T-cell (primary cell): ENCODE measurements at regions not wholly inside any gene's neighbourhood (a gene's known extent, or its start where the extent isn't known, plus 50 kb on each side); places are given as distances from the start of the nearest gene placed in this dataset.
A peak's percentile ranks its signal among the peaks of the same experiment; 100 is the strongest.

Experiments
- ATAC-seq, 4 experiments: fragments of 200-7000 bp in 3 of 4; fragments of 150-1000 bp in 1 of 4; cut with Tn5 transposase; replicated peaks in 1 of 4; 1 replicate in 3 of 4; 2 replicates in 1 of 4; pipeline ENCODE4 v1.10.0; 2021; ENCODE audit warnings: moderate library complexity in 3 of 4, mild to moderate bottlenecking in 2 of 4, moderate number of reproducible peaks in 1 of 4
- CTCF ChIA-PET, 2 donors: fragments of 300-600 bp; sonication (Branson Sonifier 250); formaldehyde crosslinking; loops; one replicate each; lab custom pipeline; 2022; ENCODE audit warnings: antibody characterized with exemption in 2 of 2; lab: Charles Lee
- POLR2A ChIA-PET, 2 donors: fragments of 300-600 bp; sonication (Branson Sonifier 250); formaldehyde crosslinking; loops; one replicate each; lab custom pipeline; 2022; ENCODE audit warnings: antibody characterized with exemption in 2 of 2; lab: Charles Lee
- DNase-seq, 35 experiments: peaks; one replicate each; pipeline versions ENCODE4 v3.0.0 to v3.0.0-alpha.2; 2013 to 2023
- H3K27ac ChIP-seq: one replicate; pipeline ENCODE4 v1.5.1; 2013; ENCODE audit warnings: low read length
- H3K27me3 ChIP-seq, 2 experiments: replicated peaks in 1 of 2; 1 replicate in 1 of 2; 2 replicates in 1 of 2; pipeline versions ENCODE4 v1.6.1 to v1.7.0; 2013; ENCODE audit warnings: low read length in 1 of 2, mixed read lengths in 1 of 2; ENCODE audit not compliant: control insufficient read depth in 2 of 2, insufficient read depth in 2 of 2; ENCODE audit errors: extremely low read depth in 1 of 2
- H3K36me3 ChIP-seq, 2 donors: 1 replicate in 1 of 2; 2 replicates in 1 of 2; pipeline versions ENCODE4 v1.6.1 to v1.7.0; 2013; ENCODE audit warnings: low read length in 1 of 2; ENCODE audit not compliant: control insufficient read depth in 2 of 2, insufficient read depth in 1 of 2; ENCODE audit errors: extremely low read depth in 1 of 2
- H3K4me1 ChIP-seq, 2 experiments: 1 replicate in 1 of 2; 2 replicates in 1 of 2; pipeline versions ENCODE4 v1.6.1 to v1.7.0; 2013; ENCODE audit warnings: low read length in 2 of 2, mixed read lengths in 1 of 2; ENCODE audit not compliant: insufficient read depth in 2 of 2, control insufficient read depth in 1 of 2; ENCODE audit errors: extremely low read depth in 1 of 2
- H3K4me3 ChIP-seq, 2 donors: 1 replicate in 1 of 2; 2 replicates in 1 of 2; pipeline versions ENCODE4 v1.5.1 to v1.7.0; 2013; ENCODE audit warnings: mild to moderate bottlenecking in 2 of 2, low read length in 1 of 2, moderate library complexity in 1 of 2; ENCODE audit not compliant: control insufficient read depth in 1 of 2; ENCODE audit errors: extremely low read depth in 1 of 2
- H3K9me3 ChIP-seq: 2 replicates; pipeline ENCODE4 v1.7.0; 2013
- H3K27ac Mint-ChIP-seq, 2 donors: one replicate each; pipeline ENCODE4 v1.8.0; 2020 to 2021; ENCODE audit warnings: mild to moderate bottlenecking in 2 of 2, mixed read lengths in 2 of 2
- H3K27me3 Mint-ChIP-seq, 2 donors: one replicate each; pipeline ENCODE4 v1.8.0; 2021 to 2022; ENCODE audit warnings: mixed read lengths in 2 of 2
- H3K36me3 Mint-ChIP-seq: one replicate; pipeline ENCODE4 v1.8.0; 2021; ENCODE audit warnings: mixed read lengths
- H3K4me1 Mint-ChIP-seq, 3 donors: one replicate each; pipeline ENCODE4 v1.8.0; 2020 to 2022; ENCODE audit warnings: mixed read lengths in 3 of 3, mild to moderate bottlenecking in 1 of 3
- H3K4me3 Mint-ChIP-seq, 3 donors: one replicate each; pipeline ENCODE4 v1.8.0; 2020 to 2022; ENCODE audit warnings: mild to moderate bottlenecking in 3 of 3, mixed read lengths in 3 of 3, moderate library complexity in 3 of 3
- H3K9me3 Mint-ChIP-seq, 3 donors: one replicate each; pipeline ENCODE4 v1.8.0; 2020 to 2022; ENCODE audit warnings: mixed read lengths in 3 of 3
- WGBS: methylation state at CpG from one replicate; pipeline ENCODE4 v1.1.5; 2013; ENCODE audit warnings: missing lambda C conversion rate; ENCODE audit not compliant: insufficient coverage; 5-methylcytosine and 5-hydroxymethylcytosine counted together

GRCh38 chr12:89895101-89895500 lies 186.5 kb upstream of the ATP2B1 start:
- Mint-ChIP-seq H3K9me3 (peaks cover 0 to 4% (median 4%) of the 10 kb centered on the region in 3 donors), H3K4me3 (no peak overlapping the region), H3K36me3 (no peaks in the 10 kb centered on the region), H3K27me3 (no peaks in the 10 kb centered on the region), H3K27ac (no peak overlapping the region), H3K4me1 (peaks cover 26 to 36% (median 35%) of the 10 kb centered on the region in 3 donors)
- H3K4me3 ChIP-seq = no peak overlapping the region
- no peak for ATAC-seq
- POLR2A ChIA-PET = interaction anchor here (0.5 to 1.2 kb wide), 7 partner anchors 12 to 113 kb away, joined by 3 to 10 read pairs (median 5); no protein-coding TSS in a partner anchor
- H3K4me1 ChIP-seq = peaks cover 0 to 11% of the 10 kb centered on the region in 2 experiments
- 100% methylated on average over 4 of the region's 5 CpGs for WGBS
- no peaks in the 10 kb centered on the region for H3K9me3 ChIP-seq
- CTCF ChIA-PET = interaction anchor here in 1 of 2 donors (0.9 kb wide), 1 partner anchor 53 kb away, joined by 3 read pairs; no protein-coding TSS in a partner anchor
- H3K36me3 ChIP-seq = no peaks in the 10 kb centered on the region
- H3K27ac ChIP-seq = no peak overlapping the region
- no peak for DNase-seq
- no peaks in the 10 kb centered on the region for H3K27me3 ChIP-seq

- no peaks in the 10 kb centered on the region for H3K36me3 ChIP-seq
- H3K4me1 ChIP-seq = peaks cover 0 to 11% of the 10 kb centered on the region in 2 experiments
- H3K27ac ChIP-seq = no peak overlapping the region
- Mint-ChIP-seq H3K36me3 (no peaks in the 10 kb centered on the region), H3K27ac (peak overlapping the region; percentile 11 to 36), H3K4me1 (peaks cover 26 to 36% (median 35%) of the 10 kb centered on the region in 3 donors), H3K27me3 (no peaks in the 10 kb centered on the region), H3K9me3 (peaks cover 0 to 4% (median 4%) of the 10 kb centered on the region in 3 donors), H3K4me3 (no peak overlapping the region)
- POLR2A ChIA-PET = interaction anchor here (0.5 to 1.2 kb wide), 6 partner anchors 12 to 222 kb away, joined by 3 to 10 read pairs (median 3); no protein-coding TSS in a partner anchor
- no peaks in the 10 kb centered on the region for H3K27me3 ChIP-seq
- no peak overlapping the region for H3K4me3 ChIP-seq
- 100% methylated on average over 1 of the region's 1 CpG for WGBS
- CTCF ChIA-PET = interaction anchor here in 1 of 2 donors (1.0 kb wide), 1 partner anchor 9 kb away, joined by 3 read pairs; no protein-coding TSS in a partner anchor
- DNase-seq (no peak), ATAC-seq (no peak)
- H3K9me3 ChIP-seq = no peaks in the 10 kb centered on the region
Observed at GRCh38 chr12:89893972-89894706, 185.5 kb upstream of the ATP2B1 start.

- H3K27me3 ChIP-seq = no peaks in the 10 kb centered on the region
- ChIA-PET POLR2A (no interaction called here), CTCF (no interaction called here)
- no peak overlapping the region for H3K4me3 Mint-ChIP-seq
- no peak for ATAC-seq
- H3K4me1 Mint-ChIP-seq = peaks cover 25 to 35% (median 35%) of the 10 kb centered on the region in 3 donors
- H3K27ac Mint-ChIP-seq = peak overlapping the region in 1 of 2 donors; percentile 49
- H3K27ac ChIP-seq = no peak overlapping the region
- H3K9me3 ChIP-seq = no peaks in the 10 kb centered on the region
- peaks cover 0 to 11% of the 10 kb centered on the region in 2 experiments for H3K4me1 ChIP-seq
- no peaks in the 10 kb centered on the region for H3K36me3 Mint-ChIP-seq
- H3K36me3 ChIP-seq = no peaks in the 10 kb centered on the region
- no peaks in the 10 kb centered on the region for H3K27me3 Mint-ChIP-seq
- DNase-seq = no peak
- H3K9me3 Mint-ChIP-seq = peaks cover 0 to 4% (median 4%) of the 10 kb centered on the region in 3 donors
- no peak overlapping the region for H3K4me3 ChIP-seq
Observed at GRCh38 chr12:89892436-89892835, 183.8 kb upstream of the ATP2B1 start.

GRCh38 chr12:89891933-89892332 lies 183.3 kb upstream of the ATP2B1 start:
- ATAC-seq = peak in 2 of 4 experiments; percentile 47 to 58
- DNase-seq = no peak
- Histone ChIP-seq H3K27ac (no peak overlapping the region), H3K27me3 (no peaks in the 10 kb centered on the region), H3K36me3 (no peaks in the 10 kb centered on the region), H3K4me1 (peaks cover 0 to 11% of the 10 kb centered on the region in 2 experiments), H3K9me3 (no peaks in the 10 kb centered on the region), H3K4me3 (no peak overlapping the region)
- H3K27ac Mint-ChIP-seq = no peak overlapping the region
- H3K27me3 Mint-ChIP-seq = no peaks in the 10 kb centered on the region
- POLR2A ChIA-PET = no interaction called here
- CTCF ChIA-PET = no interaction called here
- no peak overlapping the region for H3K4me3 Mint-ChIP-seq
- no peaks in the 10 kb centered on the region for H3K36me3 Mint-ChIP-seq
- peaks cover 21 to 35% (median 30%) of the 10 kb centered on the region in 3 donors for H3K4me1 Mint-ChIP-seq
- peaks cover 0 to 4% (median 4%) of the 10 kb centered on the region in 3 donors for H3K9me3 Mint-ChIP-seq

GRCh38 chr12:89890161-89890560 lies 181.5 kb upstream of the ATP2B1 start:
- H3K4me1 ChIP-seq = peaks cover 0 to 9% of the 10 kb centered on the region in 2 experiments
- no peak overlapping the region for H3K4me3 ChIP-seq
- DNase-seq (no peak), ATAC-seq (no peak)
- H3K27me3 Mint-ChIP-seq = no peaks in the 10 kb centered on the region
- no peaks in the 10 kb centered on the region for H3K36me3 ChIP-seq
- ChIA-PET CTCF (no interaction called here), POLR2A (no interaction called here)
- H3K9me3 Mint-ChIP-seq = peaks cover 0 to 4% (median 4%) of the 10 kb centered on the region in 3 donors
- no peaks in the 10 kb centered on the region for H3K27me3 ChIP-seq
- no peak overlapping the region for H3K27ac Mint-ChIP-seq
- H3K36me3 Mint-ChIP-seq = no peaks in the 10 kb centered on the region
- H3K9me3 ChIP-seq = no peaks in the 10 kb centered on the region
- H3K4me1 Mint-ChIP-seq = peaks cover 20 to 28% (median 22%) of the 10 kb centered on the region in 3 donors
- WGBS = 100% methylated on average over 1 of the region's 2 CpGs
- H3K27ac ChIP-seq = no peak overlapping the region
- H3K4me3 Mint-ChIP-seq = no peak overlapping the region

GRCh38 chr12:89889062-89889461 lies 180.4 kb upstream of the ATP2B1 start:
- peaks cover 0 to 4% of the 10 kb centered on the region in 2 experiments for H3K4me1 ChIP-seq
- Mint-ChIP-seq H3K27me3 (no peaks in the 10 kb centered on the region), H3K4me1 (peaks cover 13 to 22% (median 19%) of the 10 kb centered on the region in 3 donors), H3K27ac (no peak overlapping the region), H3K36me3 (no peaks in the 10 kb centered on the region), H3K9me3 (peaks cover 0 to 4% (median 4%) of the 10 kb centered on the region in 3 donors), H3K4me3 (no peak overlapping the region)
- H3K9me3 ChIP-seq = no peaks in the 10 kb centered on the region
- POLR2A ChIA-PET = interaction anchor here in 1 of 2 donors (0.6 kb wide), 1 partner anchor 27 kb away, joined by 3 read pairs; no protein-coding TSS in a partner anchor
- ATAC-seq (no peak), DNase-seq (no peak)
- H3K27me3 ChIP-seq = no peaks in the 10 kb centered on the region
- 100% methylated on average over 2 of the region's 4 CpGs for WGBS
- H3K4me3 ChIP-seq = no peak overlapping the region
- no peaks in the 10 kb centered on the region for H3K36me3 ChIP-seq
- CTCF ChIA-PET = no interaction called here
- H3K27ac ChIP-seq = no peak overlapping the region
